ENCODE measurements at regions not wholly inside any gene's neighbourhood (a gene's known extent, or its start where the extent isn't known, plus 50 kb on each side); places are given as distances from the start of the nearest gene placed in this dataset.

DNA sequence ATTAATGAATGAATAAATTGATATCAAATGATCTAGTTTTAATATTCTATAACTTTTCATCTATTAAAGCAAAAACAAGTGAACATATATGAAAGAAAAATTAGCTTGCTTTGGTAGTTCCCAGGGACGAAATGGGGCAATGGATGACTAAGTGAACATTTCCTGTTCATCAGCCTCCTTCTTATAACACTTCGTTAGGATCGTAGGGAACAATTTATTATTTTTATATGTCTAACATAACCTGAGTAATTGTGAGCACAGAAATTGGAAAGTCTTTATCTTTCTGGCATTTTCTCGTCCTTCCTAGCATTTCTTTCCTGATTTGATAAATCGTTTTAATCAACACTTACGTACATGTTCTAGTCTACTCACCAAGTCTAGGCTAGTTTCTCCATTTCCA lies 59.1 kb upstream of the PPP1R3C start:
- DNase-seq = no peak

DNA sequence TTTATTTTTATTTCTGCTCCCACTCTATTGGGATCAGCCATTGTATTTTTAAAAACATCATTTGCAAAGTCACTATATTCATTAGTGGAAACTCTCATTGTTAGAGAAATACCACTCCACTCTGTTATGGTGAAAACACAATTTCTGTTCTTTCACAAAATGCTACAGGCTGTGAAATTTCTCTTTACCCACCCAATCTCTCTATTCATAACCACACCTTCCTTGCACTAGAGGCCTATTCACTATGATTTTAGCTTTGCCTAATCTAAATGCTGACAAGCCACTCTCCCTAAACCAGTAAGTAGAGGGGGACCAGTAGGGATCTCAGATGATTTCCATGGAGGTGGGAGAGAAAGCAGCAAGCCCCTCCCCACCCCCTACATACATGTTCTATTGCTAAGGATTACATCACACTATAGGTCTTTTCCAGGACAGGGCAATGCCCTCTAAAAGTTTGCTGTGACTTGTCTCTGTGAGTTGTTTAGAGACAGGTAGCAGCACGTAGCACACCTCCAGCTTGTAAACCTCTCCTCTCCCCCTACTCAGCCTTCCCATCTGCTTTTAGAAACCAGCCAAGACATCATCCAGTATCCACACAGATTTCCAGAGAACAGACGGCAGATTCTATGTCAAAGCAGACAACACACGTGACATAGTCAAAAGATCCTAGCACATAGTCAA lies 58.3 kb upstream of the PPP1R3C start:
- DNase-seq = no peak

- DNase-seq = no peak
These were observed 57.5 kb upstream of the PPP1R3C start for GRCh38 chr10:91690412-91690811.

DNA sequence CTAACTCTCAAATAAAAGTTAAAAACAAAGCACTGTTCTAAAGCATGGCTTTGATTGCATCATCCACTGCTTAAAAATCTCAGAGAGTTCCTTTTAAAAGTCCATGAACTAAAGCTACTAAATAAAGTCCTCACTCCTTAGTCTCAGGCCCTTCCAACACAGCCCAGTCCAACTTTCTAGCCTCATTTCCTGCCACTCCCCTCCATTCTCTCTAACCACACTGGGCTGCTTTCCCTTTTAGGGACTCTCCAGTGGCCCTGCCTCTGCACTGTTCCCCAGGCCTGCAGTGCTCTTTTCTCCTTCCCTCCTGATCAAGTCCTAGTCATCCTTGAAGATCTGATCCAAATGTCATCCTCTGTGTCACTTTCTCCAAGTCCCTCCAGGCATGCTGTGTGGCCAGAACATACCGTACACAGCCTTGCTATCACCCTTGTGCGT lies 56.9 kb upstream of the PPP1R3C start:
- DNase-seq = peak in 3 of 51 donors; percentile 2 to 5 (median 3)

- DNase-seq = no peak
These were observed 52.0 kb upstream of the PPP1R3C start for GRCh38 chr10:91684841-91685240.

- DNase-seq = peak in 1 of 51 donors; percentile 27
These were observed 51.1 kb upstream of the PPP1R3C start for GRCh38 chr10:91683975-91684374.

DNA sequence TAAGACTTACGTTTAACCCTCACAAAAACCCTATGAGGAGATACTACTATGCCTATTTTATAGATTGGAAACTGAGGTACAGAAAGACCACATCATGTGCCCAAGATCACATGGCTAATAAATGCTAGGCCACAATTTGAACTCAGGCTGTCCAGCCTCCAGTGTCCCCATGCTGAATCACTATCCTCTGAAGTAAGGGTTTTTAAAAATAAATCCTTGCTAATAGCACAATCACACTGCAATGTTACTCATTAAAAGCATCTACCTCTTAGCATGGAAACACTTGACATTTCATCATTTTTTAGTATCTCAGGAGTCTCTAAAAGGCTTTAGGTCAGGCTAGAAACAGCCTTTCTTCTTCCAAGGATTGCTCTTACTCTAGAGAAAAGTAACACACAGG lies 50.0 kb upstream of the PPP1R3C start:
- DNase-seq = no peak

All from hypothalamus (tissue), 51 donors.